GM18909 (cell line): ENCODE measurements at regions not wholly inside any gene's neighbourhood (a gene's known extent, or its start where the extent isn't known, plus 50 kb on each side); places are given as distances from the start of the nearest gene placed in this dataset.
"Not testable (repeated sequence)": the region's sequence is repeated elsewhere in the genome, so short reads cannot be mapped to it uniquely, and the experiment has no call there.

Experiments
- ATAC-seq: cut with Tn5 transposase; IDR thresholded peaks from one replicate; pipeline ENCODE4 v1.9.1; 2021; ENCODE audit warnings: mild to moderate bottlenecking; ENCODE audit not compliant: unreplicated experiment, poor library complexity

DNA sequence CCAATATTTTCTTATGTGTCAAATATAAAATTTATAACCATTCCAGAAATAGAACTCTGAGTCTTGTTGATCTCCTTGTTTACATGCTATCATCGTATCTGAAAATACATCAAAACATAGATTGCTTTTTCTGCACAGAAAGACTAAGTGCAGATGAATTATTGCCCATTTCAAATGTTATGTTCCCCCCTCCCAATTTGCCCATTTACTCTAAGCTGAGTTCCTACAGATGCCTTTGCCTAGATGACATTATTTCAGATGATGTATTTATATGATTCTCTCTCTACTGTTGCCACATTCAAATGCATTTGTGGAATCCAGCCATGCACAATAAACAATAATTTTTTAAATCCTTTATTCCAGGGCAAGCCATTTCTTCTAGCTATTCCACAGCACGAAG lies 810.1 kb upstream of the MGAT4C start:
- ATAC-seq: no peak

DNA sequence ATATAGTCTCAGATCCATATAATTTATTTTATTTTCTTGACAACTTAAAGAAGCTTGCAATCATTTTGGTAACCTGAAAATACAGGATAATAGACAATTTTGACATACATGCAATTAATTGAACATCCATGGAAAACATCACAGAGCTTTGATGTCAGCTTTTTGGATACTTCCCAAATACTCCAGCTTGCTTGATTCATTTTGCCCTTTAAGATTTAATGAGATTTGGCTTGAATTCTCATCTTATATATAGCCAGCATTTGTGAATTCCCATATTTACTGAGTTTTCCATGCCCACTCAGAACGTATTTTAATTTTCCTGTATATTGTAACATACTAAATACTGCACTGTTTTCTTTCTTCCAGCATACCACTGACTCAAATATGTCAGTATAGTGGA lies 803.0 kb upstream of the MGAT4C start:
- ATAC-seq: no peak

- ATAC-seq: no peak
Measured at GRCh38 chr12:87054226-87054625, 798.0 kb upstream of the MGAT4C start.

DNA sequence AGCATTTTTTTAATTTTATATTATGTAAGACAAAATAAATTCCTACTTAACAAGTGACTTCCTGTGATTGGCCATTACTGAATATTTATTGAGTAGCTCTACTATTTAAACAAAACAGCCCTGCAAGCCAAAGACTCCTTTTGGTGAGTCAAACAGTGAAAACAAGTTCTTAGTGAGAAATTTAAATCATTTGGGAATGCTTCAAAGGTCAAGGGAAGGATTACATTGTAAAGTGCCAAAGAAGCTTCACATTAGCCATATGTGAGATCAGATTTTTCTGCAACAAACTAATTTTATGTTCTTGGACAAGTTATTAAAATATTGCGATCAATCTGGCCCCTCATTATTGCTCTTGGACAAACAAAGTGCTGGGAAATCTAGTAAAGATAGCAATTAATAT lies 795.4 kb upstream of the MGAT4C start:
- ATAC-seq: no peak

DNA sequence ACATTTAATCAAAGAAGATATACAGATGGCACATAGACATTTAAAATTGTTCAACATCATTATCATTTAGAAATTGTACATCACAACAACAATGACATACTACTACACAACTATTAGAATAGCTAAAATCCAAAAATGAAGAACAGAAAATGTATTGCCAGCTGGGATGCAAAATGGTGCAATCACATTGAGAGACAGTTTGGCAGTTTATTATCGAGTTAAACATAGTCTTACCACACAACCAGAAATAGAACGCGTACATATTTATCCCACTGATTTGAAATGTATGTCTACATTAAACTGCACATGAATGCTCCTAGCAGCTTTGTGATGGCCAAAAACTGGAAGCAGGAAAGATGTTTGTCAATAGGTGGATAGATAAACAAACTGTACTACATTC lies 791.5 kb upstream of the MGAT4C start:
- no peak for ATAC-seq

DNA sequence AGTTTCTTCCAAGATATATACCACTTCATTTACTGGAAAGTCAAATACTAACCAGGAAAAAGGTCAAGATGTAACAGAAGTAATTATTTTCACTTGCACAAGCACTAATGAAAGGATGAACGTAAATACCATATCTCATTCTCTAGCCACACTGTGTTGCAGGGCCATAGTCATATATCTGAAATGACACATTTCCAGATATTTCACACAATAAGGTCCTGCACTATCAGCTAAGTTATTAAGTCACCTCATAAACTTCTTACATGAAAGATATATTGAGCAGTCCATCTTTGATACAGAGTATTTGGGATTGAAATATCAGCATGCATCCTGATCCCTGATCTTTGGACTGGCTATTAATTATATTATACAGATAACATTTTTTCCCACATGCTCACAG lies 783.3 kb upstream of the MGAT4C start:
- ATAC-seq: no peak

- no peak for ATAC-seq
Measured at GRCh38 chr12:87038098-87038497, 781.9 kb upstream of the MGAT4C start.

DNA sequence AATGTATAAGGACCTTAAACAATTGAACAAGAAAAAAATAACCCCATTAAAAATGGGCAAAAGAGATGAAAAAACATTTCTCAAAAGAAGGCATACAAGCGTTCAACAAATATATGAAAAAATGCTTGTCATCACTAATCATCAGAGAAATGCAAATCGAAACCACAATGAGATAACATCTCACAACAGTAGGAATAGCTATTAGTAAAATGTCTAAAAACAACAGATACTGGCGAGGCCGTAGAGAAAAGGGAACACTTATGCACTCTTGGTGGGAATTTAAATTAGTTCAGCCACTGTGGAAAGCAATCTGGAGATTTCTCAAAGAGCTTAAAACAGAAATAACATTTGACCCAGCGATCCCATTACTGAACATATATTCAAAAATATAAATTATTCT lies 769.8 kb upstream of the MGAT4C start:
- ATAC-seq: no peak

DNA sequence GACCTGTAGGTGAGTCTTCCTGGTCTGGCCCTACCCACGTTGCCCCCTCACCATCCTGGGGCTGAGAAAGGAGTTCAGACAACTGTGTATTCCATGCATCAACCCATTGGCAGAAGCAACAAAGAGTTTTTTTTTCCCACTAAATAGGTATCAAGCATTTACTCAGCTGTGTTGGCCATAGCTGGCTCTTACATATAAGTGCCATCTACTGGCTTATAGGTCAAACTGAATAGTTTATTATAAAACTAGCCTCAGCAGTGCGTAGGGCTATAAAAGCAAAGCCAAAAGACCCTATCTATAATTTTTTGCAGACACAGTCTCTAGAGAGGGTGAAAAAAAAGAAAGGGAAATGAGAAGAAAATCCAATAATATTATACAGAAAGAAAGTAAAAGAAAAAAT lies 765.2 kb upstream of the MGAT4C start:
- no peak for ATAC-seq

DNA sequence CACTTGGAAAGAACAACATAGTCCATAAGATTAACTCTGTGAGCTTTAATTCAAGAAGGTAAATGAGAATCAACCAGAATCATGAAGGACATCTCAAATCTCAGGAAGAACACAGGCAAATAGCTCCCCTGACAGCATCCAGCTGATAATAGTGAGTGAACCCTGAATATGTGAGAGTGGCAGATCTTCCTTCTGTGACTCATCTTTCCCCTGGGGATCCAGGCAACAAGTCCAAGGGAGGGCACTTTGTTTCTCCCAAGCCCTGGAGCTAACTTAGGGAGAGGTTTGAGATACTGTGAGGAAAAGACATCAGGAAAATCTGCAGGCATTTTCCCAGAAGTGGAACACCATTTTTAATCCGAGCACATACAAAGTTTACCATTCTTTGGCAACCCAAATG lies 763.9 kb upstream of the MGAT4C start:
- ATAC-seq: no peak

DNA sequence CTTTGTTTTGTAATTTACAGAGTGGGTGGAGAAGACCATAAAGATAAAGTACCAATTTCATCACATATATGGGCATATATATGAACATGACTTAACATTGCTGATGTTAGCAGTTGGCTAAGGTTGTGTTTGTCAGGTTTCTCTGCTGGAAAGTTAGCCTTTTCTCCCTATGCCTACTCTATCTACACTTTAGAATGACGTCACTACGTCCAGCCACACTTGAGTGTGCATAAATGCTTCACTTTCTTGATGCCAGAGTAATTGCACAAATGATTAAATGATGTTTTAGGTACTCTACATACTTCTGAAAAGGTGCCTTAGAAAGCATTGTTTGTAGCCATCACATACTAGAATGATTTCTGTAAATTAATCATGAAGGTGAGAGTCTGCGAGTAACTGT lies 759.2 kb upstream of the MGAT4C start:
- ATAC-seq: no peak

GRCh38 chr12:87008785-87009384 lies 752.7 kb upstream of the MGAT4C start:
- ATAC-seq: no peak

DNA sequence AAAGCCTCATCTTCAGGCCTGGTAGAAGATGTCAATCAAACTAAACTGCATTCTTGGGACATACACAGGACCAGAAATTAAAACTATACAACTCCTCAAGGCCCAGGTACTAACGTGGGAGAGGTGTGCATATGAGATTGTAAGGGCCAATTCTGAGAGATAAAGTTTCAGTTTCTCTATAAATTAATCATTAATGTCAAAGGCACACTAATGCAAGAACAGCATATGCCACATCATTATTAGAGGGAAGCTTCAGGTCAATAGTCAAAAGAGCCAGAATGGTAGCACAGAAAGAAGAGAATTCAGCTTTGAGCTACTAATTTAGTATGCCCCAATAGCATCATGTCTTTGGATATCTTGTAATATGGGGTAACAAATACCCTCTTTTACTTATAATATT lies 744.9 kb upstream of the MGAT4C start:
- no peak for ATAC-seq

GRCh38 chr12:86985298-86985697 lies 729.1 kb upstream of the MGAT4C start:
- ATAC-seq: no peak

DNA sequence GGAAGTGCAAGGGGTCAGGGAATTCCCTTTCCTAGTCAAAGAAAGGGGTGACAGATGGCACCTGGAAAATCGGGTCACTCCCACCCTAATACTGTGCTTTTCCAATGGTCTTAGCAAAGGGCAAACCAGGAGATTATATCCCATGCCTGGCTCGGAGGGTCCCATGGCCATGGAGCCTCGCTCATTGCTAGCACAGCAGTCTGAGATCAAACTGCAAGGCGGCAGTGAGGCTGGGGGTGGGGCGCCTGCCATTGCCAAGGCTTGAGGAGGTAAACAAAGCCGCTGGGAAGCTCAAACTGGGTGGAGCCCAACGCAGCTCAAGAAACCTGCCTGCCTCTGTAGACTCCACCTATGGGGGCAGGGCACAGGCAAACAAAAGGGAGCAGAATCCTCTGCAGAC lies 714.4 kb upstream of the MGAT4C start:
- not testable (repeated sequence) for ATAC-seq

- no peak for ATAC-seq
Measured at GRCh38 chr12:86959766-86960458, 703.7 kb upstream of the MGAT4C start.

DNA sequence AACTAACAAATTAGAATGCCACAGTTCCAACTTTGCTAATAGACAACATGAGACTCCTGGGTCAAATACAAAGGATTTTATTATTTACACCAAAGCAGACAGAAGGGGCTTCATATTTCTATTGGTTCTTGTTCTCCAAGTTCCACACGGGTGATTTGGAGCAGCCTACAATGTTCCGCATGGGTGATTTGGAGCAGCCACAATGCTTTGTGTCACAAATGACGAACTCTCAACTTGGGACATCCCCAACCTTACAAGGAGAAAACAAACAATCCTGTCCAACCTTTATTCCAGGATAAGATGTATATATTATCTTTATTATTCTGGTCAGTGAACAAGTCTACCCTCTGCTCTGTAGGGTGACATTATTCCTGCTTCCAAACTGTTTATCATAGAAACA lies 694.3 kb upstream of the MGAT4C start:
- ATAC-seq: no peak

DNA sequence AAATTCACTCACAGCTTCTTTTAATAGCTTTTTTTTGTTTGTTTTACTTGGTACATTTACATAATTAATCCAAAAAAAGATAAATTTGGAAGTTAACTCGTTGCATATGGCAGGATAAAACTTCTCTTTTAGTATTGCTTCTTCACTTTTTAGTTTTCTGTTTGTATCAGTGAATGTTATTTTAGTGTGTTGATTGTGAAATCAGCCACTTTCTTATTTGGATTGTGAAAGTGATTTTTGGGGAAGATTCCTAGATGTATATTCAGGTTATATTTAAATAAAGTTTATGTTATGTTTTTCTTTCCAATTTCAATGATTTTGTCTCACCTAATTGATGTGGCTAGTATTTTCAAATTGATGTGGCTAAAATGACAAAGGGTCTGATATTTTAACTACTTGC lies 693.9 kb upstream of the MGAT4C start:
- ATAC-seq: no peak

DNA sequence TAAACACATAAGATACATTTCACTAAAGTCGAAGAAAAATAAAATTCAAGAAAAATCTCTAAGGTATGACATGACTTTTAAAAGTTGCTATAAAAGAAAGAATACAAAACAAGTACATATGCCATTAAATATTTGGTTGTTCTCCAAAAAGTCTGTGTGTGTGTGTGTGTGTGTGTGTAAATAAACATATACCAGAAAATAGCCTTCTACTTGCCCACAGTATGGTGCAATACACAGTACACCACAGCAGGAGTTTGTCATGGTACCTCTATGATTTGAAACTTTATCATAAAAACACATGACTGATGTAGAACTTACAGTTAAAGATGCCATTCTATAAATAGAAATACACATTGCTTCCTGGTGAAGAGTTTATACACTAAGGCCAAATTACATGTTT lies 692.7 kb upstream of the MGAT4C start:
- no peak for ATAC-seq

- no peak for ATAC-seq
Measured at GRCh38 chr12:86945685-86946196, 689.5 kb upstream of the MGAT4C start.

DNA sequence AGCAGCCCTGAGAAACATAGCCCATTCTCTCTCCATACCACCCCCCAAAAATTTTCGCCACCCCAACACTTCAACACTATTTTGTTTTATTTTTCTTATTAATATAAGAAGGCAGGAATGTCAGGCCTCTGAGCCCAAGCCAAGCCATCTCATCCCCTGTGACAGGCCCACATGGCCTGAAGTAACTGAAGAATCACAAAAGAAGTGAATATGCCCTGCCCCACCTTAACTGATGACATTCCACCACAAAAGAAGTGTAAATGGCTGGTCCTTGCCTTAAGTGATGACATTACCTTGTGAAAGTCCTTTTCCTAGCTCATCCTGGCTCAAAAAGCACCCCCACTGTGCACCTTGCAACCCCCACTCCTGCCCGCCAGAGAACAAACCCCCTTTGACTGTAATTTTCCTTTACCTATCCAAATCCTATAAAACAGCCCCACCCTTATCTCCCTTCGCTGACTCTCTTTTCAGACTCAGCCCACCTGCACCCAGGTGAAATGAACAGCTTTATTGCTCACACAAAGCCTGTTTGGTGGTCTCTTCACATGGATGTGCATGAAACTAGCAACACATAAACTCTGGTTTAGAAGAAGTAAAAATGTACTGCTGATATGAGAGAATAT lies 688.1 kb upstream of the MGAT4C start:
- not testable (repeated sequence) for ATAC-seq

GRCh38 chr12:86931714-86932113 lies 675.5 kb upstream of the MGAT4C start:
- ATAC-seq: no peak
